ENCODE measurements at regions not wholly inside any gene's neighbourhood (a gene's known extent, or its start where the extent isn't known, plus 50 kb on each side); places are given as distances from the start of the nearest gene placed in this dataset.
"Not testable (repeated sequence)": the region's sequence is repeated elsewhere in the genome, so short reads cannot be mapped to it uniquely, and the experiment has no call there.

- DNase-seq, result no peak
Observed at GRCh38 chrX:30008031-30008430, 207.3 kb upstream of the MAGEB2 start.

- no peak for DNase-seq
Observed at GRCh38 chrX:30010471-30010870, 204.9 kb upstream of the MAGEB2 start.

- DNase-seq, result no peak
Observed at GRCh38 chrX:30015440-30015839, 199.9 kb upstream of the MAGEB2 start.

GRCh38 chrX:30027636-30028035, 187.7 kb upstream of the MAGEB2 start:
- no peak for DNase-seq

GRCh38 chrX:30036406-30036805, 179.0 kb upstream of the MAGEB2 start:
- DNase-seq, result not testable (repeated sequence)

- no peak for DNase-seq
Observed at GRCh38 chrX:30039768-30040167, 175.6 kb upstream of the MAGEB2 start.

GRCh38 chrX:30060718-30061117, 154.6 kb upstream of the MAGEB2 start:
- no peak for DNase-seq

- DNase-seq, result no peak
Observed at GRCh38 chrX:30065226-30065625, 150.1 kb upstream of the MAGEB2 start.

GRCh38 chrX:30067677-30068076, 147.7 kb upstream of the MAGEB2 start:
- no peak for DNase-seq

- DNase-seq, result no peak
Observed at GRCh38 chrX:30085571-30085970, 129.8 kb upstream of the MAGEB2 start.

GRCh38 chrX:30111431-30111830, 103.9 kb upstream of the MAGEB2 start:
- no peak for DNase-seq

GRCh38 chrX:30141966-30142365, 73.4 kb upstream of the MAGEB2 start:
- peak; percentile 71 for DNase-seq

- DNase-seq, result no peak
Observed at GRCh38 chrX:30144221-30144620, 71.1 kb upstream of the MAGEB2 start.

GRCh38 chrX:30144971-30145731, 70.2 kb upstream of the MAGEB2 start:
- peak; percentile 66 for DNase-seq

- DNase-seq, result no peak
Observed at GRCh38 chrX:30147996-30148643, 67.2 kb upstream of the MAGEB2 start.

- not testable (repeated sequence) for DNase-seq
Observed at GRCh38 chrX:30149206-30149605, 66.2 kb upstream of the MAGEB2 start.

GRCh38 chrX:30150196-30150895, 65.0 kb upstream of the MAGEB2 start:
- no peak for DNase-seq

- DNase-seq, result peak; percentile 7
Observed at GRCh38 chrX:30151964-30152363, 63.4 kb upstream of the MAGEB2 start.

- peak; percentile 1 for DNase-seq
Observed at GRCh38 chrX:30153175-30153880, 62.0 kb upstream of the MAGEB2 start.

GRCh38 chrX:30153881-30154260, 61.5 kb upstream of the MAGEB2 start:
- no peak for DNase-seq

- DNase-seq, result no peak
Observed at GRCh38 chrX:30156009-30156408, 59.4 kb upstream of the MAGEB2 start.

- no peak for DNase-seq
Observed at GRCh38 chrX:30156880-30157560, 58.3 kb upstream of the MAGEB2 start.

GRCh38 chrX:30161043-30161442, 54.3 kb upstream of the MAGEB2 start:
- DNase-seq, result no peak
